IMR-90 (cell line): ENCODE measurements at regions not wholly inside any gene's neighbourhood (a gene's known extent, or its start where the extent isn't known, plus 50 kb on each side); places are given as distances from the start of the nearest gene placed in this dataset.

Experiments used
- ATAC-seq: fragments of 200-7000 bp; cut with Tn5 transposase; 2 replicates; pipeline ENCODE4 v1.9.1; 2020; ENCODE audit warnings: low read depth, mild to moderate bottlenecking, moderate library complexity
- BruUV-seq: library from RNA; stranded (reverse); fragments of 400-500 nt; replicated peaks from 2 replicates; lab custom pipeline; 2021; lab: Mats Ljungman, UMichigan
- CTCF ChIA-PET: fragments of 300-600 bp; formaldehyde crosslinking; extraction: SDS; loops from one replicate; lab custom pipeline; 2021; ENCODE audit warnings: antibody characterized with exemption; lab: Yijun Ruan, JAX
- POLR2A ChIA-PET: fragments of 300-600 bp; sonication (Branson Sonifier 250); formaldehyde crosslinking; loops from one replicate; lab custom pipeline; 2022; ENCODE audit warnings: antibody characterized with exemption; ENCODE audit not compliant: unreplicated experiment; lab: Charles Lee
- DNase-seq: peaks from one replicate; pipeline ENCODE4 v3.0.0; 2013
- H2AFZ ChIP-seq: replicated peaks from 2 replicates; pipeline ENCODE3; 2013; ENCODE audit warnings: low read length, mild to moderate bottlenecking; ENCODE audit not compliant: poor library complexity
- H2AK5ac ChIP-seq: 2 replicates; pipeline ENCODE4 v1.6.1; 2013; ENCODE audit warnings: low read depth, low read length, inconsistent platforms
- H2AK9ac ChIP-seq: replicated peaks from 2 replicates; pipeline ENCODE3; 2013; ENCODE audit warnings: mild to moderate bottlenecking, low read depth, low read length, moderate library complexity; ENCODE audit not compliant: poor library complexity
- H2BK120ac ChIP-seq: 2 replicates; pipeline ENCODE4 v1.6.1; 2013; ENCODE audit warnings: low read depth, low read length, inconsistent platforms
- H2BK15ac ChIP-seq: 3 replicates; pipeline ENCODE4 v1.6.1; 2013; ENCODE audit warnings: low read depth, low read length, inconsistent platforms
- H2BK20ac ChIP-seq: 2 replicates; pipeline ENCODE4 v1.6.1; 2013; ENCODE audit warnings: low read depth, mild to moderate bottlenecking, inconsistent platforms, low read length, moderate library complexity
- H2BK5ac ChIP-seq: 2 replicates; pipeline ENCODE4 v1.6.1; 2013; ENCODE audit warnings: mild to moderate bottlenecking, low read depth, low read length, inconsistent platforms; ENCODE audit not compliant: poor library complexity, severe bottlenecking
- H3K14ac ChIP-seq: replicated peaks from 2 replicates; pipeline ENCODE4 v1.6.1; 2013; ENCODE audit warnings: low read depth, low read length, inconsistent platforms
- H3K18ac ChIP-seq: 2 replicates; pipeline ENCODE4 v1.6.1; 2013; ENCODE audit warnings: low read depth, low read length, control low read depth
- H3K23ac ChIP-seq: 2 replicates; pipeline ENCODE4 v1.6.1; 2013; ENCODE audit warnings: low read depth, low read length, inconsistent platforms
- H3K27ac ChIP-seq: 2 replicates; pipeline ENCODE4 v1.5.1; 2013; ENCODE audit warnings: mild to moderate bottlenecking, control low read depth, low read length; ENCODE audit not compliant: insufficient read depth
- H3K27me3 ChIP-seq: 2 replicates; pipeline ENCODE4 v1.6.1; 2013; ENCODE audit warnings: low read length; ENCODE audit not compliant: control insufficient read depth, insufficient read depth
- H3K36me3 ChIP-seq: 2 replicates; pipeline ENCODE4 v1.6.1; 2013; ENCODE audit warnings: low read length, mixed read lengths; ENCODE audit not compliant: control insufficient read depth, insufficient read depth
- H3K4ac ChIP-seq: 2 replicates; pipeline ENCODE4 v1.6.1; 2013; ENCODE audit warnings: low read depth, low read length, inconsistent platforms
- H3K4me1 ChIP-seq: 2 replicates; pipeline ENCODE4 v1.6.1; 2013; ENCODE audit warnings: low read length, mixed read lengths; ENCODE audit not compliant: control insufficient read depth, insufficient read depth
- H3K4me2 ChIP-seq: 2 replicates; pipeline ENCODE4 v1.6.1; 2013; ENCODE audit warnings: low read depth, mild to moderate bottlenecking, control low read depth, low read length, moderate library complexity
- H3K4me3 ChIP-seq: 2 replicates; pipeline ENCODE4 v1.5.1; 2013; ENCODE audit warnings: low read depth, mild to moderate bottlenecking, control low read depth, low read length, moderate library complexity; ENCODE audit not compliant: insufficient read depth
- H3K56ac ChIP-seq: 2 replicates; pipeline ENCODE4 v1.6.1; 2013; ENCODE audit warnings: low read length, inconsistent platforms; ENCODE audit not compliant: insufficient read depth; ENCODE audit errors: extremely low read depth
- H3K79me1 ChIP-seq, 2 experiments: 2 replicates each; pipeline ENCODE4 v1.6.1; 2013; ENCODE audit warnings: low read length in 2 of 2, inconsistent platforms in 1 of 2, low read depth in 1 of 2
- H3K9ac ChIP-seq: 2 replicates; pipeline ENCODE4 v1.6.1; 2013; ENCODE audit warnings: low read depth, low read length, control low read depth
- H3K9me1 ChIP-seq: 2 replicates; pipeline ENCODE4 v1.6.1; 2013; ENCODE audit warnings: low read length, inconsistent platforms; ENCODE audit not compliant: insufficient read depth
- H3K9me3 ChIP-seq: 2 replicates; pipeline ENCODE4 v1.6.1; 2013; ENCODE audit warnings: low read length; ENCODE audit not compliant: control insufficient read depth, insufficient read depth
- H4K20me1 ChIP-seq: 2 replicates; pipeline ENCODE4 v1.6.1; 2013; ENCODE audit warnings: low read length, inconsistent platforms; ENCODE audit not compliant: insufficient read depth
- H4K5ac ChIP-seq: 2 replicates; pipeline ENCODE4 v1.6.1; 2013; ENCODE audit warnings: mild to moderate bottlenecking, low read depth, low read length, control low read depth
- H4K8ac ChIP-seq, 2 experiments: 2 replicates each; pipeline ENCODE4 v1.6.1; 2013; ENCODE audit warnings: low read depth in 2 of 2, low read length in 2 of 2, control low read depth in 1 of 2, inconsistent platforms in 1 of 2
- H4K91ac ChIP-seq: 2 replicates; pipeline ENCODE4 v1.6.1; 2013; ENCODE audit warnings: low read depth, low read length, inconsistent platforms; ENCODE audit not compliant: insufficient read depth
- CEBPB ChIP-seq: IDR thresholded peaks from 2 replicates; pipeline ENCODE4 v1.6.1; 2012; ENCODE audit warnings: low read depth, low read length, improper control_type of control experiment
- ELK1 ChIP-seq: fragments of 150-350 bp; IDR thresholded peaks from 2 replicates; pipeline ENCODE4 v1.6.1; 2016; ENCODE audit warnings: low read depth, mild to moderate bottlenecking, low read length, moderate library complexity, borderline replicate concordance
- NFE2L2 ChIP-seq: fragments of 150-350 bp; IDR thresholded peaks from 2 replicates; pipeline ENCODE4 v1.6.1; 2016; ENCODE audit warnings: low read depth, mild to moderate bottlenecking, low read length
- POLR2A ChIP-seq: IDR thresholded peaks from 2 replicates; pipeline ENCODE4 v1.6.1; 2012; ENCODE audit warnings: mild to moderate bottlenecking, low read depth, low read length
- RFX5 ChIP-seq: IDR thresholded peaks from 2 replicates; pipeline ENCODE4 v1.8.0; 2012; ENCODE audit warnings: low read depth, mild to moderate bottlenecking, low read length, moderate library complexity
- WGBS, 2 experiments: methylation state at CpG; one replicate each; pipeline versions ENCODE4 v1.1.5 to v1.1.7; 2013; ENCODE audit warnings: missing lambda C conversion rate in 2 of 2; ENCODE audit not compliant: insufficient read length in 1 of 2; ENCODE audit errors: extremely low coverage in 2 of 2; 5-methylcytosine and 5-hydroxymethylcytosine counted together
- dilution Hi-C: fragments of 300-500 bp; cut with HindIII; formaldehyde crosslinking; loops from one replicate; pipeline ENCODE4 v1.14.3; 2018; ENCODE audit warnings: low sequenced_read_pairs; ENCODE audit not compliant: unreplicated experiment
- in situ Hi-C: fragments of 300-500 bp; cut with MboI; formaldehyde crosslinking; loops from 3 replicates; pipeline ENCODE4 v1.14.3; 2019; ENCODE audit warnings: low sequenced_read_pairs, inconsistent platforms, mixed read lengths
- intact Hi-C: fragments of 100-400 bp; cut with micrococcal nuclease; formaldehyde crosslinking; loops from 2 replicates; pipeline ENCODE4 v1.10.0; 2022

GRCh38 chr6:15032015-15032414 lies 213.9 kb upstream of the JARID2 start:
- Histone ChIP-seq H3K9me1 (no peaks in the 10 kb centered on the region), H3K56ac (no peak overlapping the region), H4K91ac (no peak overlapping the region), H4K20me1 (no peaks in the 10 kb centered on the region), H2AFZ (no peak overlapping the region), H3K4me1 (no peaks in the 10 kb centered on the region), H3K27me3 (no peaks in the 10 kb centered on the region), H3K4ac (no peak overlapping the region), H2AK5ac (no peak overlapping the region), H2BK20ac (no peak overlapping the region), H4K8ac (no peak overlapping the region), H2BK120ac (no peak overlapping the region), H3K9me3 (no peaks in the 10 kb centered on the region), H3K4me2 (no peak overlapping the region), H3K23ac (no peak overlapping the region), H3K36me3 (no peaks in the 10 kb centered on the region), H3K9ac (no peak overlapping the region), H3K18ac (no peak overlapping the region), H3K79me1 (no peaks in the 10 kb centered on the region), H2BK15ac (no peak overlapping the region), H3K14ac (no peak overlapping the region), H3K27ac (no peak overlapping the region), H3K4me3 (no peak overlapping the region), H4K5ac (no peak overlapping the region), H2AK9ac (no peak overlapping the region), H2BK5ac (no peak overlapping the region)
- CTCF ChIA-PET = interaction anchor here (0.6 kb wide), 1 partner anchor 216 kb away, joined by 3 read pairs; no protein-coding TSS in a partner anchor
- in situ Hi-C loops (no loop called here), dilution Hi-C loops (no loop called here), intact Hi-C loops (no loop called here)
- no CpG with 5 or more reads among the region's 2 CpGs for WGBS, 2 experiments
- ATAC-seq (no peak), DNase-seq (no peak)
- POLR2A ChIA-PET = no interaction called here
- no peak for TF ChIP-seq RFX5
- TF ChIP-seq CEBPB = no peak
- no peak for TF ChIP-seq NFE2L2
- TF ChIP-seq POLR2A = no peak
- no peak for TF ChIP-seq ELK1
- BruUV-seq = no TSS peak
